T-helper 1 cell treated with Interleukin-12 subunit alpha and Interleukin-12 subunit beta and Interleukin-4 antibody, amounts not matched to agents 30 ng/mL and 1 ng/mL, for 36 hours (primary cell): ENCODE measurements at regions not wholly inside any gene's neighbourhood (a gene's known extent, or its start where the extent isn't known, plus 50 kb on each side); places are given as distances from the start of the nearest gene placed in this dataset.

Experiments
- intact Hi-C: fragments of 100-400 bp; cut with micrococcal nuclease; formaldehyde crosslinking; loops from one replicate; pipeline ENCODE4 v1.15.1; 2024

- intact Hi-C loops = no loop called here
Observed at GRCh38 chr1:193662030-193662429, 475.6 kb upstream of the B3GALT2 start.

- intact Hi-C loops = no loop called here
Observed at GRCh38 chr1:193661385-193661784, 475.0 kb upstream of the B3GALT2 start.

- intact Hi-C loops = no loop called here
Observed at GRCh38 chr1:193660428-193660827, 474.0 kb upstream of the B3GALT2 start.

GRCh38 chr1:193658691-193659090 lies 472.3 kb upstream of the B3GALT2 start:
- intact Hi-C loops = no loop called here

GRCh38 chr1:193658081-193658480 lies 471.7 kb upstream of the B3GALT2 start:
- intact Hi-C loops = no loop called here

- intact Hi-C loops = no loop called here
Observed at GRCh38 chr1:193657552-193657951, 471.1 kb upstream of the B3GALT2 start.

GRCh38 chr1:193656841-193657240 lies 470.4 kb upstream of the B3GALT2 start:
- intact Hi-C loops = no loop called here

- intact Hi-C loops = no loop called here
Observed at GRCh38 chr1:193654951-193655735, 468.7 kb upstream of the B3GALT2 start.

- intact Hi-C loops = no loop called here
Observed at GRCh38 chr1:193649587-193649986, 463.2 kb upstream of the B3GALT2 start.

- intact Hi-C loops = no loop called here
Observed at GRCh38 chr1:193634876-193635275, 448.5 kb upstream of the B3GALT2 start.

GRCh38 chr1:193634470-193634869 lies 448.1 kb upstream of the B3GALT2 start:
- intact Hi-C loops = no loop called here

GRCh38 chr1:193633991-193634390 lies 447.6 kb upstream of the B3GALT2 start:
- intact Hi-C loops = no loop called here

GRCh38 chr1:193633093-193633492 lies 446.7 kb upstream of the B3GALT2 start:
- intact Hi-C loops = no loop called here

GRCh38 chr1:193631306-193631705 lies 444.9 kb upstream of the B3GALT2 start:
- intact Hi-C loops = no loop called here

GRCh38 chr1:193629875-193630274 lies 443.5 kb upstream of the B3GALT2 start:
- intact Hi-C loops = no loop called here

GRCh38 chr1:193626695-193627094 lies 440.3 kb upstream of the B3GALT2 start:
- intact Hi-C loops = no loop called here

GRCh38 chr1:193625255-193625654 lies 438.8 kb upstream of the B3GALT2 start:
- intact Hi-C loops = no loop called here

GRCh38 chr1:193619911-193620310 lies 433.5 kb upstream of the B3GALT2 start:
- intact Hi-C loops = no loop called here

GRCh38 chr1:193614817-193615216 lies 428.4 kb upstream of the B3GALT2 start:
- intact Hi-C loops = no loop called here

GRCh38 chr1:193614275-193614674 lies 427.9 kb upstream of the B3GALT2 start:
- intact Hi-C loops = no loop called here

- intact Hi-C loops = no loop called here
Observed at GRCh38 chr1:193613041-193613440, 426.6 kb upstream of the B3GALT2 start.

- intact Hi-C loops = loop anchor here (2.0 to 5.0 kb wide), 2 partner anchors 41 to 202 kb away; no protein-coding TSS in a partner anchor
Observed at GRCh38 chr1:193609592-193609991, 423.2 kb upstream of the B3GALT2 start.

- intact Hi-C loops = loop anchor here (2.0 to 5.0 kb wide), 2 partner anchors 39 to 200 kb away; no protein-coding TSS in a partner anchor
Observed at GRCh38 chr1:193607787-193608186, 421.4 kb upstream of the B3GALT2 start.
